ENCODE measurements at regions not wholly inside any gene's neighbourhood (a gene's known extent, or its start where the extent isn't known, plus 50 kb on each side); places are given as distances from the start of the nearest gene placed in this dataset.

GRCh38 chr10:133022776-133023100, 65.0 kb upstream of the ADGRA1 start:
- Histone ChIP-seq H3K4me3 (ENCODE audit: insufficient read depth, low read depth, low read length) (no peak overlapping the region), H2AFZ (ENCODE audit: low read depth, low read length) (no peak overlapping the region), H3K4me1 (ENCODE audit: insufficient read depth, low read length) (no peaks in the 10 kb centered on the region), H4K20me1 (ENCODE audit: insufficient read depth, low read length) (no peaks in the 10 kb centered on the region), H3K27ac (ENCODE audit: low read depth, low read length) (no peak overlapping the region), H3K79me2 (ENCODE audit: insufficient read depth, low read length) (no peaks in the 10 kb centered on the region), H3K9ac (ENCODE audit: low read length) (no peak overlapping the region), H3K9me3 (ENCODE audit: insufficient read depth, low read depth, low read length) (no peaks in the 10 kb centered on the region), H3K36me3 (ENCODE audit: insufficient read depth, low read length) (no peaks in the 10 kb centered on the region), H3K27me3 (ENCODE audit: insufficient read depth, low read length) (no peaks in the 10 kb centered on the region), H3K4me2 (ENCODE audit: low read length) (no peak overlapping the region)
- Mint-ChIP-seq H3K36me3 (ENCODE audit: low read depth, unreplicated experiment) (peaks cover 4% of the 10 kb centered on the region), H3K9me3 (ENCODE audit: unreplicated experiment) (peaks cover 2% of the 10 kb centered on the region), H3K27me3 (ENCODE audit: low read depth, unreplicated experiment) (peaks cover 51% of the 10 kb centered on the region), H3K4me1 (ENCODE audit: low read depth, unreplicated experiment) (no peaks in the 10 kb centered on the region), H3K27ac (ENCODE audit: unreplicated experiment) (no peak overlapping the region), H3K4me3 (ENCODE audit: unreplicated experiment) (no peak overlapping the region)
- DNase-seq (ENCODE audit: low read depth): no peak
- TF ChIP-seq EZH2 (IDR thresholded peaks at IDR 0.05; ENCODE audit: insufficient read depth, low read length): no peak
- no peak for TF ChIP-seq CTCF (IDR thresholded peaks at IDR 0.05; ENCODE audit: insufficient read depth, low read depth, low read length)
- no peak for FAIRE-seq

DNA sequence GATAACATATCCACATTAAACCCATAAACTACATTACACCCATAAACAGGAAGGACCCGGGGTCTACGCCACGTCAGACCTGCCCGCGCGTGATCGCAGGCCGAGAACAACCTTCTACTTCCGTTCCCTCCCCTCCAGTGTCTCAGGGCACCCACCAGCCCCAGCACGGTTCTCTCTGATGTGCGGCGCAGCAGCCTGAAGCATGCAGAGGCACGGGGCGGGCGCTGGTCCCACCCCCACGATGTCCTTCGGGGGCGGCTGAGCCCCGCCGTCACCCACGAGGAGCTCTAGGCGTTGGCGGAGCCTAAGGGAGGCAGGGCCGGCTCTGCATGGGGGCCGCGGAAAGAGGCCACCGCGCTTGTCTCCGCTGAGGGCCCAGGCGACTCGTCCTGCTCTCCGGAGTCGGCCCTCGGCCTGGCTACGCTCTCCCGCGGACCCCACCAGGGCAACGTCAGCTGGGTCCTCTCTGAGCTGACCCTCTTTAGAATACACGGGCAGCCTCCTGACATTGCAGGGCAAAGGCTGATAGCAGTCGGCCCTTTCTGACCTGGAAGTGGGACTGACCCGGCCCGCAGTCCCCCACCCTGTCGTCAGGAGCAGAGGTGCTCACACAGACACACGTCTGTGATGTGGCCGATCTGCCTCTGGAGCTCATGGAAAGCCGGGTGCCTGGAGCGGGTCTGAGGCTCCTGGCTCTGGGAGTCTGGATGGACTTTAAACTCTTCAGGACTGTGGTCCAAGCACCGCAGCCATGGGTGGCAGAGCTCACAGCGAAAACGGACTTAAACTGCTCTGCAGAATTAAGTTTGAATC, 65.6 kb upstream of the ADGRA1 start:
- H4K20me1 ChIP-seq (ENCODE audit: insufficient read depth, low read length): no peaks in the 10 kb centered on the region
- Mint-ChIP-seq H3K36me3 (ENCODE audit: low read depth, unreplicated experiment) (peaks cover 4% of the 10 kb centered on the region), H3K27me3 (ENCODE audit: low read depth, unreplicated experiment) (peaks cover 46% of the 10 kb centered on the region), H3K4me3 (ENCODE audit: unreplicated experiment) (no peak overlapping the region), H3K27ac (ENCODE audit: unreplicated experiment) (no peak overlapping the region), H3K9me3 (ENCODE audit: unreplicated experiment) (peaks cover 2% of the 10 kb centered on the region), H3K4me1 (ENCODE audit: low read depth, unreplicated experiment) (no peaks in the 10 kb centered on the region)
- H3K27ac ChIP-seq (ENCODE audit: low read depth, low read length): no peak overlapping the region
- TF ChIP-seq CTCF (IDR thresholded peaks at IDR 0.05; ENCODE audit: insufficient read depth, low read depth, low read length) (no peak), EZH2 (IDR thresholded peaks at IDR 0.05; ENCODE audit: insufficient read depth, low read length) (no peak)
- no peaks in the 10 kb centered on the region for H3K36me3 ChIP-seq (ENCODE audit: insufficient read depth, low read length)
- no peaks in the 10 kb centered on the region for H3K4me1 ChIP-seq (ENCODE audit: insufficient read depth, low read length)
- H2AFZ ChIP-seq (ENCODE audit: low read depth, low read length): no peak overlapping the region
- H3K9ac ChIP-seq (ENCODE audit: low read length): no peak overlapping the region
- no peak for DNase-seq (ENCODE audit: low read depth)
- no peak for FAIRE-seq
- no peaks in the 10 kb centered on the region for H3K27me3 ChIP-seq (ENCODE audit: insufficient read depth, low read length)
- no peaks in the 10 kb centered on the region for H3K79me2 ChIP-seq (ENCODE audit: insufficient read depth, low read length)
- H3K4me3 ChIP-seq (ENCODE audit: insufficient read depth, low read depth, low read length): no peak overlapping the region
- no peak overlapping the region for H3K4me2 ChIP-seq (ENCODE audit: low read length)
- no peaks in the 10 kb centered on the region for H3K9me3 ChIP-seq (ENCODE audit: insufficient read depth, low read depth, low read length)

All from astrocyte (in vitro differentiated cells and primary cell).